GM23248 (cell line): ENCODE measurements at regions not wholly inside any gene's neighbourhood (a gene's known extent, or its start where the extent isn't known, plus 50 kb on each side); places are given as distances from the start of the nearest gene placed in this dataset.

Experiments used
- EZH2 ChIP-seq: fragments of 200-600 bp; sonication (generic); IDR thresholded peaks from 2 replicates; pipeline ENCODE4 v1.6.1; 2018; ENCODE audit warnings: antibody characterized with exemption, mild to moderate bottlenecking; ENCODE audit not compliant: insufficient read depth, poor library complexity, severe bottlenecking
- EZH2phosphoT487 ChIP-seq: fragments of 200-600 bp; sonication (generic); IDR thresholded peaks from 2 replicates; pipeline ENCODE4 v1.6.1; 2018; ENCODE audit warnings: antibody characterized with exemption, moderate library complexity, mild to moderate bottlenecking, low read depth; ENCODE audit not compliant: insufficient read depth

DNA sequence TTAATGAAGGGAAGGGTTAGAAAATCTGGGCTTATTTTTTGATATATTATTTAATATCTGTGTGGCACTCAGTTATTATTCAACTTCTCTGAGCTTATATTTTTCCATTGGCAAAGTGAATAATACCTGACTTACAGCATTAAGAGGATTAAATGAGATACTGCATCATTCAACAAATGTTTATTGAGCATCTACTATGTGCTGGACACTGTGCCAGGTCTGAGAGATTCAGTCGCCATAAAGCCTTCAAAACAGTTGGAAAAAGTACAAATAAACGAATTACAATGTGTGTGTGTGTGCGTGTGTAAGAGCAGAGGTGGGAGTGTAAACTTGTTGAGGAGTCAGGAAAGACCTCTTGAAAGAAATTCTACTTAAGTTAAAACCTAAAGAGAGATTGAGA lies 87.9 kb upstream of the CD53 start:
- TF ChIP-seq EZH2phosphoT487 = no peak
- TF ChIP-seq EZH2 = no peak
